HCT116 (cell line): ENCODE measurements at regions not wholly inside any gene's neighbourhood (a gene's known extent, or its start where the extent isn't known, plus 50 kb on each side); places are given as distances from the start of the nearest gene placed in this dataset.

Experiments used
- ATAC-seq: fragments of 200-7000 bp; cut with Tn5 transposase; 2 replicates; pipeline ENCODE4 v1.9.1; 2020; ENCODE audit warnings: mild to moderate bottlenecking, moderate library complexity
- BruUV-seq: library from RNA; stranded (reverse); fragments of 400-500 nt; replicated peaks from 2 replicates; lab custom pipeline; 2021; lab: Mats Ljungman, UMichigan
- CTCF ChIA-PET: fragments of 300-600 bp; sonication (Branson Sonifier 250); formaldehyde crosslinking; loops from one replicate; lab custom pipeline; 2021; ENCODE audit warnings: antibody characterized with exemption; lab: Charles Lee
- POLR2A ChIA-PET: fragments of 300-600, 350-600 bp; sonication (Branson Sonifier 250); formaldehyde crosslinking; loops from one replicate; lab custom pipeline; 2021; ENCODE audit warnings: antibody characterized with exemption; lab: Charles Lee
- RAD21 ChIA-PET, 2 experiments: fragments of 300-600 bp; sonication (Branson Sonifier 250); formaldehyde crosslinking; loops; one replicate each; lab custom pipeline; 2023; ENCODE audit warnings: low total read pairs in 2 of 2; ENCODE audit not compliant: uncharacterized antibody in 2 of 2, unreplicated experiment in 2 of 2, low non-redundant PET in 1 of 2; lab: Charles Lee
- DNase-seq: peaks from one replicate; pipeline ENCODE4 v3.0.0-alpha.2; 2010; ENCODE audit warnings: low read depth, low spot score
- H2AFZ ChIP-seq: fragments of 200-600 bp; shearing (Covaris generic), sonication (generic); 2 replicates; pipeline ENCODE4 v1.6.1; 2017; ENCODE audit warnings: low read depth, mixed run types, mixed read lengths, antibody characterized with exemption, low read length; ENCODE audit not compliant: poor library complexity, severe bottlenecking
- H3K27ac ChIP-seq: 2 replicates; pipeline ENCODE4 v1.5.1; 2012; ENCODE audit warnings: low read depth, low read length
- H3K27me3 ChIP-seq: fragments of 200-600 bp; sonication (generic); 2 replicates; pipeline ENCODE4 v1.6.1; 2016; ENCODE audit warnings: mixed run types, low read length, mixed read lengths; ENCODE audit not compliant: insufficient read depth
- H3K36me3 ChIP-seq, 2 experiments: fragments of 200-500 bp in 1 of 2; fragments of 200-600 bp in 1 of 2; sonication (Bioruptor generic) in 1 of 2; sonication (generic) in 1 of 2; 2 replicates each; pipeline versions ENCODE4 v1.5.1 to v1.6.1; 2014 to 2016; ENCODE audit warnings: low read length in 2 of 2, inconsistent platforms in 1 of 2, mixed read lengths in 1 of 2, mixed run types in 1 of 2; ENCODE audit not compliant: insufficient read depth in 2 of 2, control insufficient read depth in 1 of 2
- H3K4me1 ChIP-seq, 2 experiments: fragments of 200-600 bp in 1 of 2; sonication (generic) in 1 of 2; 2 replicates each; pipeline versions ENCODE4 v1.5.1 to v1.6.1; 2012 to 2017; ENCODE audit warnings: low read length in 2 of 2, inconsistent platforms in 1 of 2, mild to moderate bottlenecking in 1 of 2, mixed read lengths in 1 of 2, mixed run types in 1 of 2, moderate library complexity in 1 of 2; ENCODE audit not compliant: insufficient read depth in 2 of 2, control insufficient read depth in 1 of 2
- H3K4me2 ChIP-seq: fragments of 200-600 bp; sonication (generic); 2 replicates; pipeline ENCODE4 v1.6.1; 2017; ENCODE audit warnings: mixed run types, low read length, mixed read lengths
- H3K4me3 ChIP-seq, 2 experiments: fragments of 200-600 bp in 1 of 2; sonication (generic) in 1 of 2; replicated peaks in 1 of 2; 2 replicates each; pipeline ENCODE4 v1.5.1; 2011 to 2016; ENCODE audit warnings: low read length in 2 of 2, control low read depth in 1 of 2, low read depth in 1 of 2, mild to moderate bottlenecking in 1 of 2, mixed read lengths in 1 of 2, mixed run types in 1 of 2
- H3K79me2 ChIP-seq: fragments of 200-600 bp; sonication (generic); 2 replicates; pipeline ENCODE4 v1.6.1; 2017; ENCODE audit warnings: mild to moderate bottlenecking, mixed run types, low read length, moderate library complexity, mixed read lengths; ENCODE audit not compliant: insufficient read depth
- H3K9ac ChIP-seq: fragments of 200-600 bp; sonication (generic); 2 replicates; pipeline ENCODE4 v1.6.1; 2016; ENCODE audit warnings: low read length, mixed read lengths
- H3K9me2 ChIP-seq: fragments of 200-600 bp; sonication (generic), shearing (Covaris generic); 2 replicates; pipeline ENCODE4 v1.6.1; 2017; ENCODE audit warnings: mixed run types, mild to moderate bottlenecking, moderate library complexity; ENCODE audit not compliant: insufficient read depth
- H3K9me3 ChIP-seq, 2 experiments: fragments of 200-500 bp in 1 of 2; fragments of 200-600 bp in 1 of 2; sonication (Bioruptor generic) in 1 of 2; sonication (generic) in 1 of 2; 2 replicates each; pipeline ENCODE4 v1.6.1; 2014 to 2017; ENCODE audit warnings: low read length in 2 of 2, mixed read lengths in 2 of 2, inconsistent platforms in 1 of 2, low read depth in 1 of 2, mild to moderate bottlenecking in 1 of 2, mixed run types in 1 of 2, moderate library complexity in 1 of 2; ENCODE audit not compliant: control insufficient read depth in 1 of 2, insufficient read depth in 1 of 2
- H4K20me1 ChIP-seq: fragments of 200-600 bp; sonication (generic), shearing (Covaris generic); 2 replicates; pipeline ENCODE4 v1.6.1; 2017; ENCODE audit warnings: mixed run types, mild to moderate bottlenecking, moderate library complexity; ENCODE audit not compliant: insufficient read depth
- CBX3 ChIP-seq: IDR thresholded peaks from 2 replicates; pipeline ENCODE4 v1.6.1; 2012; ENCODE audit warnings: low read depth
- CEBPB ChIP-seq: IDR thresholded peaks from 2 replicates; pipeline ENCODE4 v1.6.1; 2012; ENCODE audit warnings: low read depth
- CTCF ChIP-seq, 3 experiments: fragments of 200-600 bp in 1 of 3; sonication (generic) in 1 of 3; IDR thresholded peaks in 2 of 3; conservative IDR thresholded peaks in 1 of 3; 2 replicates each; pipeline ENCODE4 v1.5.1; 2012 to 2017; ENCODE audit warnings: low read depth in 2 of 3, low read length in 2 of 3, antibody characterized with exemption in 1 of 3, borderline replicate concordance in 1 of 3, control low read depth in 1 of 3, mild to moderate bottlenecking in 1 of 3, mixed read lengths in 1 of 3, mixed run types in 1 of 3, moderate library complexity in 1 of 3; ENCODE audit not compliant: insufficient read depth in 1 of 3
- ELF1 ChIP-seq: IDR thresholded peaks from 2 replicates; pipeline ENCODE4 v1.6.1; 2012; ENCODE audit warnings: low read depth, borderline replicate concordance
- EZH2phosphoT487 ChIP-seq: fragments of 200-600 bp; IDR thresholded peaks from 2 replicates; pipeline ENCODE4 v1.6.1; 2018; ENCODE audit warnings: antibody characterized with exemption, borderline replicate concordance
- RAD21 ChIP-seq: IDR thresholded peaks from 2 replicates; pipeline ENCODE4 v1.6.1; 2012; ENCODE audit warnings: low read depth, mild to moderate bottlenecking
- SIN3A ChIP-seq: IDR thresholded peaks from 2 replicates; pipeline ENCODE4 v1.6.1; 2012; ENCODE audit warnings: low read depth
- SP1 ChIP-seq: IDR thresholded peaks from 2 replicates; pipeline ENCODE4 v1.6.1; 2012; ENCODE audit warnings: low read depth
- SRF ChIP-seq: IDR thresholded peaks from 2 replicates; pipeline ENCODE4 v1.6.1; 2012; ENCODE audit warnings: low read depth
- TCF7L2 ChIP-seq: IDR thresholded peaks from 2 replicates; pipeline ENCODE4 v1.7.0; 2011; ENCODE audit warnings: borderline replicate concordance, inconsistent platforms; ENCODE audit not compliant: insufficient read depth, insufficient read length; ENCODE audit errors: extremely low read depth
- ZBTB33 ChIP-seq: IDR thresholded peaks from 2 replicates; pipeline ENCODE4 v1.6.1; 2011; ENCODE audit warnings: mild to moderate bottlenecking, low read length, moderate library complexity; ENCODE audit not compliant: insufficient replicate concordance; ENCODE audit errors: extremely low read depth
- ZFX ChIP-seq: fragments of 450-650 bp; IDR thresholded peaks from 2 replicates; pipeline ENCODE4 v1.6.1; 2017
- ZNF274 ChIP-seq: fragments of 200-500 bp; sonication (Bioruptor generic); IDR thresholded peaks from 2 replicates; pipeline ENCODE4 v1.6.1; 2014; ENCODE audit warnings: mild to moderate bottlenecking, low read depth, low read length, inconsistent platforms
- intact Hi-C: fragments of 100-400 bp; cut with micrococcal nuclease; formaldehyde crosslinking; loops from 2 replicates; pipeline ENCODE4 v1.10.0; 2022

GRCh38 chr11:81825346-81825745 is 908.3 kb downstream of the FAM181B start:
- BruUV-seq, result no TSS peak
- no peak overlapping the region for H3K4me2 ChIP-seq

GRCh38 chr11:81819462-81819861 is 914.2 kb downstream of the FAM181B start:
- H3K79me2 ChIP-seq, result no peaks in the 10 kb centered on the region
- DNase-seq, result no peak
- ChIA-PET CTCF (no interaction called here), POLR2A (no interaction called here), RAD21 (no interaction called here)
- H4K20me1 ChIP-seq, result no peaks in the 10 kb centered on the region
- intact Hi-C loops, result no loop called here
- H3K27ac ChIP-seq, result no peak overlapping the region
- H3K4me3 ChIP-seq, result no peak overlapping the region
- no peaks in the 10 kb centered on the region for H3K9me2 ChIP-seq
- no peaks in the 10 kb centered on the region for H3K4me1 ChIP-seq
- no peak overlapping the region for H3K4me2 ChIP-seq
- H3K36me3 ChIP-seq, result no peaks in the 10 kb centered on the region
- no peak for ATAC-seq
- H3K9me3 ChIP-seq, result peaks cover 0 to 4% of the 10 kb centered on the region in 2 experiments; a peak in 1 of 4 replicates
- no peak overlapping the region for H2AFZ ChIP-seq
- H3K9ac ChIP-seq, result no peak overlapping the region
- no TSS peak for BruUV-seq
- H3K27me3 ChIP-seq, result no peaks in the 10 kb centered on the region
- TF ChIP-seq CBX3 (no peak), SP1 (no peak), EZH2phosphoT487 (no peak), SIN3A (no peak), ZNF274 (no peak), ZBTB33 (no peak), CTCF (IDR thresholded peaks at IDR 0.05 in 2 of 3, conservative IDR thresholded peaks at IDR 0.05 in 1 of 3; ENCODE audit: borderline replicate concordance in 1 of 3, insufficient read depth in 1 of 3, low read depth in 2 of 3, low read length in 2 of 3) (no peak), ELF1 (no peak)

More at GRCh38 chr11:81825346-81825745, 908.3 kb downstream of the FAM181B start:
- ATAC-seq (no peak), DNase-seq (no peak)
- Histone ChIP-seq H3K36me3 (no peaks in the 10 kb centered on the region), H3K27me3 (no peaks in the 10 kb centered on the region), H3K27ac (no peak overlapping the region), H3K9me2 (no peaks in the 10 kb centered on the region), H4K20me1 (no peaks in the 10 kb centered on the region), H2AFZ (no peak overlapping the region), H3K9ac (no peak overlapping the region), H3K4me1 (no peaks in the 10 kb centered on the region)
- ChIA-PET RAD21 (no interaction called here), POLR2A (no interaction called here), CTCF (no interaction called here)
- intact Hi-C loops, result no loop called here
- no peak for TF ChIP-seq RAD21
- no peak for TF ChIP-seq TCF7L2
- no peak for TF ChIP-seq ZBTB33
- TF ChIP-seq ZFX, result no peak
- no peak for TF ChIP-seq CEBPB
- TF ChIP-seq SIN3A, result no peak
- no peak for TF ChIP-seq SRF
- TF ChIP-seq, all 23 proteins: peak for 0
- no peaks in the 10 kb centered on the region for H3K79me2 ChIP-seq
- peaks cover 0 to 8% of the 10 kb centered on the region in 2 experiments; a peak in 2 of 4 replicates for H3K9me3 ChIP-seq
- no peak overlapping the region for H3K4me3 ChIP-seq
